ENCODE measurements at regions not wholly inside any gene's neighbourhood (a gene's known extent, or its start where the extent isn't known, plus 50 kb on each side); places are given as distances from the start of the nearest gene placed in this dataset.

DNA sequence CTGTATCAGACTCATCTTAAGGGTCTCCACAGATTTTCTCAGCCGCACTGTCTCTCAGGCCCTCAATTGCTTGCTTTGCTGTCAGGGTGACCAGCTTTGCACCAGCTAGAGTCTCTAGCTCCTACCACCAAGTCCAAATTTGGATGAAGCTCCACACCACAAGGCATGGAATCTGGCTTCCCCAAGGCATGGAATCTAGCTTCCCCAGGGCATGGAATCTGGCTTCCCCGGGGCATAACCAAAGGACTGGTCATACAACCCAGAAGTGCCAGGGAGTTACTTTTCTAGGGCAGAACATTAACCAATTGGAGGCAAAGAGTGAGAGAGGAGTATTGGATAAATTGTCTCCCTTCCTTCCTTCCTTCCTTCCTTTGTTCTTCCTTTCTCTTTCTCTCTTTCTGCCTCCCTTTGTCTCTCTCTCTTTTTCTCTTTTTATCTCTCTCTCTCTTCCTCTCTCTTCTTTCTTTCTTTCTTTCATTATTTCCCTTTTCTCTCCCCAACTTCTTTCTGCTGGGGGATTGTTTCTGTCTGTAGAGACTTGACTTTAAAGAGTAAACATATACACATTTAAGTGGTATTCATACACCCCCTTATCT, 76.9 kb upstream of the HAO2 start:
- no peak for ATAC-seq
- CTCF ChIA-PET (ENCODE audit: low intra/inter-chr PET ratio), result no interaction called here
- no peak overlapping the region for H3K27ac ChIP-seq (ENCODE audit: extremely low read depth, low read depth, low read length)

More for the DNA sequence above, 76.9 kb upstream of the HAO2 start:
- no peaks in the 10 kb centered on the region for H3K9me1 ChIP-seq (ENCODE audit: control insufficient read depth, insufficient read depth, low read length)
- no peak overlapping the region for H2AFZ ChIP-seq (ENCODE audit: low read depth, low read length)
- no TSS peak for BruUV-seq (replicated peaks)
- H3K36me3 ChIP-seq (ENCODE audit: control insufficient read depth, insufficient read depth, low read length), result no peaks in the 10 kb centered on the region; the same call in 2 of the 3 replicates
- H3K9ac ChIP-seq (ENCODE audit: insufficient read depth in 1 of 2, low read depth in 2 of 2, low read length in 2 of 2), result no peak overlapping the region
- H3K4me1 ChIP-seq (replicated peaks in 1 of 2; ENCODE audit: control insufficient read depth in 2 of 2, insufficient read depth in 2 of 2, low read length in 2 of 2), result no peaks in the 10 kb centered on the region
- H4K20me1 ChIP-seq (replicated peaks; ENCODE audit: control insufficient read depth, insufficient read depth, low read length), result no peaks in the 10 kb centered on the region
- TF ChIP-seq, protein P1, sequence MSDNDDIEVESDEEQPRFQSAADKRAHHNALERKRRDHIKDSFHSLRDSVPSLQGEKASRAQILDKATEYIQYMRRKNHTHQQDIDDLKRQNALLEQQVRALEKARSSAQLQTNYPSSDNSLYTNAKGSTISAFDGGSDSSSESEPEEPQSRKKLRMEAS (CRISPR knock-in tag; IDR thresholded peaks at IDR 0.05), result no peak
- no peak for TF ChIP-seq MCM5 (IDR thresholded peaks at IDR 0.05; ENCODE audit: low read depth)
- no peak for TF ChIP-seq RFX7 (CRISPR knock-in tag; IDR thresholded peaks at IDR 0.05)
- TF ChIP-seq HOXB6 (CRISPR knock-in tag; IDR thresholded peaks at IDR 0.05; ENCODE audit: borderline replicate concordance), result no peak
- no peak for TF ChIP-seq ZC3H4 (CRISPR knock-in tag; IDR thresholded peaks at IDR 0.05; ENCODE audit: borderline replicate concordance)
- TF ChIP-seq NUFIP1 (IDR thresholded peaks at IDR 0.05; ENCODE audit: partially characterized antibody), result no peak
- no peak for TF ChIP-seq ZNF3 (CRISPR knock-in tag; IDR thresholded peaks at IDR 0.05)
- no peak for TF ChIP-seq CHD1 (IDR thresholded peaks at IDR 0.05; ENCODE audit: low read length)
- no peak for TF ChIP-seq STAT5B (CRISPR knock-in tag; IDR thresholded peaks at IDR 0.05)
- TF ChIP-seq ZEB2 (IDR thresholded peaks at IDR 0.05), result no peak
- TF ChIP-seq, protein P2, sequence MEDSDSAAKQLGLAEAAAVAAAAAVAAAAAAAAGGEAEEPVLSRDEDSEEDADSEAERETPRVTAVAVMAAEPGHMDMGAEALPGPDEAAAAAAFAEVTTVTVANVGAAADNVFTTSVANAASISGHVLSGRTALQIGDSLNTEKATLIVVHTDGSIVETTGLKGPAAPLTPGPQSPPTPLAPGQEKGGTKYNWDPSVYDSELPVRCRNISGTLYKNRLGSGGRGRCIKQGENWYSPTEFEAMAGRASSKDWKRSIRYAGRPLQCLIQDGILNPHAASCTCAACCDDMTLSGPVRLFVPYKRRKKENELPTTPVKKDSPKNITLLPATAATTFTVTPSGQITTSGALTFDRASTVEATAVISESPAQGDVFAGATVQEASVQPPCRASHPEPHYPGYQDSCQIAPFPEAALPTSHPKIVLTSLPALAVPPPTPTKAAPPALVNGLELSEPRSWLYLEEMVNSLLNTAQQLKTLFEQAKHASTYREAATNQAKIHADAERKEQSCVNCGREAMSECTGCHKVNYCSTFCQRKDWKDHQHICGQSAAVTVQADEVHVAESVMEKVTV (CRISPR knock-in tag; IDR thresholded peaks at IDR 0.05), result no peak
- no peak overlapping the region for H3K4me3 ChIP-seq
- POLR2A ChIA-PET, result no interaction called here
- WGBS (ENCODE audit: insufficient coverage, low coverage, missing lambda C conversion rate), result 3% methylated on average over 2 of the region's 2 CpGs
- in situ Hi-C loops (cut with MboI) (no loop called here), intact Hi-C loops (cut with micrococcal nuclease) (no loop called here)
- no peaks in the 10 kb centered on the region; a peak in 1 of 5 replicates for H3K27me3 ChIP-seq (ENCODE audit: control insufficient read depth in 2 of 2, insufficient read depth in 2 of 2, low read length in 2 of 2)
- no peak overlapping the region for H3K4me2 ChIP-seq (ENCODE audit: insufficient read depth, low read length)
- FAIRE-seq, result no peak
- no peaks in the 10 kb centered on the region for H3K9me3 ChIP-seq (replicated peaks; ENCODE audit: control insufficient read depth, insufficient read depth, low read depth, low read length)
- H3K79me2 ChIP-seq (ENCODE audit: control insufficient read depth, insufficient read depth, low read length), result no peaks in the 10 kb centered on the region
- DNase-seq (ENCODE audit: extremely low read depth in 1 of 4, low spot score in 3 of 4), result no peak
